Activated naive CD8-positive, alpha-beta T cell treated with anti-CD3 and anti-CD28 coated beads, Interleukin-2, amount 10 ng/mL, durations not matched to agents 7 days and 5 days (primary cell): ENCODE measurements at regions not wholly inside any gene's neighbourhood (a gene's known extent, or its start where the extent isn't known, plus 50 kb on each side); places are given as distances from the start of the nearest gene placed in this dataset.

Experiments used
- ATAC-seq: fragments of 150-1000 bp; cut with Tn5 transposase; one replicate; pipeline ENCODE4 v1.10.0; 2021; ENCODE audit warnings: low read depth, moderate library complexity
- POLR2A ChIA-PET: fragments of 350-600 bp; sonication (Branson Sonifier 250); formaldehyde crosslinking; loops from one replicate; lab custom pipeline; 2021; ENCODE audit warnings: antibody characterized with exemption; lab: Charles Lee
- DNase-seq: peaks from one replicate; pipeline ENCODE4 v3.0.0; 2021
- H3K27ac Mint-ChIP-seq: one replicate; pipeline ENCODE4 v1.8.0; 2022; ENCODE audit warnings: mild to moderate bottlenecking, mixed read lengths
- H3K27me3 Mint-ChIP-seq: one replicate; pipeline ENCODE4 v1.8.0; 2022; ENCODE audit warnings: mild to moderate bottlenecking, moderate library complexity, mixed read lengths
- H3K36me3 Mint-ChIP-seq: one replicate; pipeline ENCODE4 v1.8.0; 2021; ENCODE audit warnings: mild to moderate bottlenecking, mixed read lengths
- H3K4me1 Mint-ChIP-seq: one replicate; pipeline ENCODE4 v1.8.0; 2021; ENCODE audit warnings: mixed read lengths
- H3K4me3 Mint-ChIP-seq: one replicate; pipeline ENCODE4 v1.8.0; 2022; ENCODE audit warnings: mild to moderate bottlenecking, moderate library complexity, mixed read lengths
- H3K9me3 Mint-ChIP-seq: one replicate; pipeline ENCODE4 v1.8.0; 2021; ENCODE audit warnings: mixed read lengths

- POLR2A ChIA-PET: no interaction called here
- DNase-seq: no peak
- H3K27ac Mint-ChIP-seq: no peak overlapping the region
- H3K4me3 Mint-ChIP-seq: no peak overlapping the region
- H3K4me1 Mint-ChIP-seq: peaks cover 4% of the 10 kb centered on the region
- H3K27me3 Mint-ChIP-seq: peaks cover 6% of the 10 kb centered on the region
- no peaks in the 10 kb centered on the region for H3K36me3 Mint-ChIP-seq
- no peak for ATAC-seq
- peaks cover 4% of the 10 kb centered on the region for H3K9me3 Mint-ChIP-seq
These were observed 414.6 kb downstream of the CDH26 start for GRCh38 chr20:60372822-60373221.

GRCh38 chr20:60378620-60379019, 420.4 kb downstream of the CDH26 start:
- Mint-ChIP-seq H3K27ac (no peak overlapping the region), H3K36me3 (no peaks in the 10 kb centered on the region), H3K4me1 (no peaks in the 10 kb centered on the region), H3K9me3 (peaks cover 5% of the 10 kb centered on the region), H3K27me3 (peaks cover 13% of the 10 kb centered on the region), H3K4me3 (no peak overlapping the region)
- ATAC-seq: no peak
- no peak for DNase-seq
- POLR2A ChIA-PET: no interaction called here

DNA sequence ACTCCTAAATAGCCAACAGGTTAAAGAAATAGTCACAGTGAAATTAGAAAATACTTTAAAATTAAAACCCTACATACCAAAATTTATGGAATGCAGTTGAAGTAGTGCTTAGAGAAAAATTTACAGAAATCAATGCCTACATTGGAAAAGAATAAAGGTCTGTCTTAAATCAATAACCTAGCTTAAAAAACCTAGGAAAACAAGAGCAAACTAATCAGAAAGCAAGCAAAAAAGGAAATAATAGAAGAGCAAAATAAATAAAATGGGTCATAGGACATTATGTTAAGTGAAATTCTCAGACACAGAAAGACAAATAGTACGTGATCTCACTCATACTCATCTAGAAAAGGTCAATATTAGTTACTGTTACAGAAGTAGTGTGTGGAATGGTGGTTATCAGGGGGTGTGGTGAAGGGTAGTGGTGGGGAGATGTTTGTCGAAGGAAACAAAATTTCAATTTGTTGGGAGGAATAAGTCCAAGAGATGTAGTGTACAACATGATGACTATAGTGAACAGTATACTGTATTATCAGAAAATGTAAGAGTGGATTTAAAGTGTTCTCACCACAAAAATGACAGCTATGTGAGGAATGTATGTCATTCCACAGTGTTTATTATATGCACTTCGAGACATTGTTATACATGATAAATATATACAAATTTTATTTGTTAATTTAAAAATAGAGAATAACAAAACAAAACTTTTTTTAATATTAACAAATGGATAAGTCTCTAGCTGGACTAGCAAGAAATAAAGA, 423.6 kb downstream of the CDH26 start:
- Mint-ChIP-seq H3K4me3 (no peak overlapping the region), H3K27me3 (peaks cover 11% of the 10 kb centered on the region), H3K36me3 (no peaks in the 10 kb centered on the region), H3K9me3 (peaks cover 5% of the 10 kb centered on the region), H3K4me1 (no peaks in the 10 kb centered on the region), H3K27ac (no peak overlapping the region)
- ATAC-seq: no peak
- DNase-seq: no peak
- POLR2A ChIA-PET: no interaction called here

DNA sequence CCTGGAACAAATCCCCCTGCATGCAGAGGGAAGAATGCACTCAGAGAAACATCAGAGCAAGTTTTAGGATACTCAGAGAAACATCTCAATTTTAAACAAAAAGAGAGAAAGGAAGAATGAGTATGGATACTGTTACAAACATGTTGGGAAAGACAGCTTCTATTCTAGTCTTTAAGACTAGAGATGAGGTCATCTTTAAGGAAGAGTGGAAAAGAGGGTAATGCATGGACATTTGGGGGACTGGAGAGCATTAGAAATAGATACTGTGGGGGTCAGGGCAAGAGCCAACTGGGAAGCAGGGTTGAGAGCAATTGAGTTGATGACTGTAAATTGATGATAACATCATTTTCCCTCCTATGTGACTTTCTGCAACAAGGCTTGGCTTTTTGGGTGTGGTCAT, 431.2 kb downstream of the CDH26 start:
- no peak overlapping the region for H3K27ac Mint-ChIP-seq
- peaks cover 4% of the 10 kb centered on the region for H3K27me3 Mint-ChIP-seq
- H3K4me3 Mint-ChIP-seq: no peak overlapping the region
- POLR2A ChIA-PET: no interaction called here
- no peaks in the 10 kb centered on the region for H3K9me3 Mint-ChIP-seq
- H3K36me3 Mint-ChIP-seq: no peaks in the 10 kb centered on the region
- DNase-seq (no peak), ATAC-seq (no peak)
- H3K4me1 Mint-ChIP-seq: no peaks in the 10 kb centered on the region

- Mint-ChIP-seq H3K4me1 (no peaks in the 10 kb centered on the region), H3K27ac (no peak overlapping the region), H3K36me3 (no peaks in the 10 kb centered on the region), H3K9me3 (no peaks in the 10 kb centered on the region), H3K27me3 (peaks cover 4% of the 10 kb centered on the region), H3K4me3 (no peak overlapping the region)
- no peak for DNase-seq
- POLR2A ChIA-PET: no interaction called here
- ATAC-seq: no peak
These were observed 431.7 kb downstream of the CDH26 start for GRCh38 chr20:60389882-60390281.

DNA sequence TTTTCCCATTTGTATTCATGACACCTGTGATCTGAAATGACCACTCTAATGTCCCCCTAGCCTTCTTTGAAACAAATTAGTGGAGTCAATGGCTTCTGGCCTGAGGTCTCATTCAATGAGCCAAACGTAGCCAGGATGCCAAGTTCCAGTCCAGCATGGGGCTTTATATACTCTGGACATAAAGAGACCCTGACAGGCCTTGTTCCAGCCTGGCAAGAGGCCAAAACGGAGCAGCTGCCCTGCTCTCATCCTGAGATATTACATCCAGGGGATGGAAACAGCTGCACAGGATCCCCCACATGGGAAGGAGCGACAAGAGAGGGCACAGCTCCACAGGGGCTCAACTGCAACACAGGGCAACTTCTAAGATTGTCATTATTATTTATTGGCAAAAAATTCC, 437.8 kb downstream of the CDH26 start:
- H3K27me3 Mint-ChIP-seq: no peaks in the 10 kb centered on the region
- no peak overlapping the region for H3K4me3 Mint-ChIP-seq
- POLR2A ChIA-PET: no interaction called here
- H3K36me3 Mint-ChIP-seq: no peaks in the 10 kb centered on the region
- DNase-seq (no peak), ATAC-seq (no peak)
- no peaks in the 10 kb centered on the region for H3K4me1 Mint-ChIP-seq
- H3K27ac Mint-ChIP-seq: no peak overlapping the region
- peaks cover 4% of the 10 kb centered on the region for H3K9me3 Mint-ChIP-seq

DNA sequence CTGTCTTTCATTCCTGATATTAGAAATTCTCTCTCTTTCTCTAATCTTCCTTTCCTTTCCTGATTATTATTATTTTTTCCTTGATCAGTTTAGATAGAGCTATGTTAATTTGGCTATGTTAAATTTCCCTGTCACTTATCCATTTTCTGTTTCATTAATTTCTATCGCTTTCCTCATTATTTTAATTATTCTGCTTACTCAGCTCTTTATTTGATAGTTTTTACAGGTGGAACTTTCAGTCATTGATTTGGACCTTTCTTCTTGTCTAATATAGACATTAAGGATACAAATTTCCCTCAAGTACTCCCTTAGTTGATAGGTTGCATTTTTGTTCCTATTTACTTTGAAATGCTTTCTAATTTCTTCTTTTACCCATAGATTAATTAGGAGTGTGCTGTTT, 442.3 kb downstream of the CDH26 start:
- POLR2A ChIA-PET: no interaction called here
- no peak for ATAC-seq
- no peak overlapping the region for H3K27ac Mint-ChIP-seq

GRCh38 chr20:60402189-60403058, 444.2 kb downstream of the CDH26 start:
- ATAC-seq (no peak), DNase-seq (no peak)
- POLR2A ChIA-PET: no interaction called here
- no peak overlapping the region for H3K27ac Mint-ChIP-seq
- peaks cover 4% of the 10 kb centered on the region for H3K9me3 Mint-ChIP-seq
- peaks cover 2% of the 10 kb centered on the region for H3K27me3 Mint-ChIP-seq
- H3K4me1 Mint-ChIP-seq: no peaks in the 10 kb centered on the region
- H3K36me3 Mint-ChIP-seq: no peaks in the 10 kb centered on the region
- no peak overlapping the region for H3K4me3 Mint-ChIP-seq

More for the DNA sequence above, 442.3 kb downstream of the CDH26 start:
- no peaks in the 10 kb centered on the region for H3K4me1 Mint-ChIP-seq
- H3K27me3 Mint-ChIP-seq: peaks cover 2% of the 10 kb centered on the region
- DNase-seq: no peak
- peaks cover 4% of the 10 kb centered on the region for H3K9me3 Mint-ChIP-seq
- no peak overlapping the region for H3K4me3 Mint-ChIP-seq
- no peaks in the 10 kb centered on the region for H3K36me3 Mint-ChIP-seq

- peaks cover 2% of the 10 kb centered on the region for H3K27me3 Mint-ChIP-seq
- peaks cover 4% of the 10 kb centered on the region for H3K4me1 Mint-ChIP-seq
- H3K27ac Mint-ChIP-seq: no peak overlapping the region
- DNase-seq (no peak), ATAC-seq (no peak)
- H3K4me3 Mint-ChIP-seq: no peak overlapping the region
- POLR2A ChIA-PET: no interaction called here
- no peaks in the 10 kb centered on the region for H3K36me3 Mint-ChIP-seq
- peaks cover 4% of the 10 kb centered on the region for H3K9me3 Mint-ChIP-seq
These were observed 445.0 kb downstream of the CDH26 start for GRCh38 chr20:60403105-60403741.

DNA sequence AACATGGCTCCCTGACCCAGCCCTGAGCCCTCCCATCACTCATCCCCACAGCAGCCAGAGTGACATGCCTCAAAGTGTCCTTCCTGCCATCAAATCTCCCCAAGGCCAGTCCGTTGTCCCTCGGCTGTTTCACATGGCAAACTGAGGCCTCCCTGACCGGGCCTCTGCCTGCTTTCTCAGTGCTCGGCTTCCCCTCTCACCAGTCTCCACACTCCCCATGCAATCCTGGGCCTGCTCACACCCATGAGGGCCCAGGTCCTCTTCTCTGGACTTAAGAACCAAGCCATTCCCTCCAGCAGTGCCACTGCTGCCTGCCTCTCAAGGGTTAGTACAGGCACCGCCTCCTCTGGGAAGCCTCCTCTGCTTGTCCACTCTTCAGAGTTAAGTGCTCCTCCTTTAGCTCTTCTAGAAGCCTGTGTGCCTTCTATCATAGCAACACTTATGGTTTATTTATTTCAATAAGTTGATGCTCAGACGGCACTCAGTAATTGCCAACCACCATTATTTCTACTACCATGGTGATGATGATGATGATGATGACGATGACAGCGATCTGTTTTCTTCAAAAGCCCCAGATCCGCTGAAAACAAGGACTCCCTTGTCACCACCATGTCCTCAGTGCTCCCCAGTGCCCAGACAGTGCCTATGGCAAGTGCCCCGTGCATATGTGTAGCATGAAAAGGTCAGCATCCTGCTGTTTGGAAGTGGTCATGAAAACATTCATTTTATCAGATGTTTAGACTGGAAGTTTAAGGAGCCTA, 449.0 kb downstream of the CDH26 start:
- Mint-ChIP-seq H3K4me1 (peaks cover 4% of the 10 kb centered on the region), H3K27ac (no peak overlapping the region), H3K4me3 (no peak overlapping the region), H3K36me3 (no peaks in the 10 kb centered on the region), H3K9me3 (no peaks in the 10 kb centered on the region), H3K27me3 (no peaks in the 10 kb centered on the region)
- POLR2A ChIA-PET: no interaction called here
- ATAC-seq (no peak), DNase-seq (no peak)

GRCh38 chr20:60407938-60408337, 449.7 kb downstream of the CDH26 start:
- Mint-ChIP-seq H3K27me3 (no peaks in the 10 kb centered on the region), H3K27ac (no peak overlapping the region), H3K4me3 (no peak overlapping the region), H3K36me3 (no peaks in the 10 kb centered on the region), H3K9me3 (no peaks in the 10 kb centered on the region), H3K4me1 (peaks cover 4% of the 10 kb centered on the region)
- POLR2A ChIA-PET: no interaction called here
- no peak for ATAC-seq
- DNase-seq: no peak

GRCh38 chr20:60408435-60408834, 450.2 kb downstream of the CDH26 start:
- no peak for ATAC-seq
- Mint-ChIP-seq H3K36me3 (no peaks in the 10 kb centered on the region), H3K27ac (no peak overlapping the region), H3K4me1 (peaks cover 4% of the 10 kb centered on the region), H3K9me3 (no peaks in the 10 kb centered on the region), H3K27me3 (no peaks in the 10 kb centered on the region), H3K4me3 (no peak overlapping the region)
- POLR2A ChIA-PET: no interaction called here
- no peak for DNase-seq

DNA sequence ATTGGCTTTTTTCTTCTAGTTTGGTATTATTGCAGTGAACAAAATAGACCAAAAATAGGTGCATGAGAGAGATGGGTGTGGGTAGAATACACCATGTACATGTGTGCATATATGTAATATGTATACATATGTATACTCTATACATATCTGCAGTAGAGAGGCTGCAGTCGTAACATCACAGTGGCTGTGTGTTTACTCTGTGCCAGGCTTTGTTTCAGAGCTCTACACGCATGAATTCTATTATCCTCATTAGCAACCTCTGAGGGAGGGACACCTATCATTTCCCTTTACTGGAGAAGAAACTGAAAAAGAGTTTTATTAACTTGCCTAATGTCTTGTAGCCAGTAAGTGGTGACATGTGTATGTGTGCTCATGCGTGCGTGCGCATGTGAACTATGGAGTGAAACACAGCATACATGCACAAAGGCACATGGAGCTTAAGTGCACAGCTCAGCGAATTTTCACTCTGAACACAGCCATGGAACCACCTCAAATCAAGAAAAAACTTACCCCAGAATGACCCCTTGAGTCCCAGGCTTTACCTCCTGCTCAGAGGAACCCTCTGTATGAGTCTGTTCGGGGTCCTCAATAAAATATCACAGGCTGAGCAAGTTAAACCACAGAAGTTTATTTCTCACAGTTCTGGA, 452.5 kb downstream of the CDH26 start:
- Mint-ChIP-seq H3K36me3 (no peaks in the 10 kb centered on the region), H3K4me3 (no peak overlapping the region), H3K27me3 (peaks cover 4% of the 10 kb centered on the region), H3K27ac (no peak overlapping the region), H3K9me3 (no peaks in the 10 kb centered on the region), H3K4me1 (peaks cover 4% of the 10 kb centered on the region)
- DNase-seq (no peak), ATAC-seq (no peak)
- POLR2A ChIA-PET: no interaction called here
